GM19238 (cell line): ENCODE measurements at regions not wholly inside any gene's neighbourhood (a gene's known extent, or its start where the extent isn't known, plus 50 kb on each side); places are given as distances from the start of the nearest gene placed in this dataset.
A peak's percentile ranks its signal among the peaks of the same experiment; 100 is the strongest.

Experiments used
- DNase-seq: peaks from one replicate; pipeline ENCODE4 v3.0.0; 2011; ENCODE audit warnings: low spot score; ENCODE audit not compliant: insufficient read length

- no peak for DNase-seq
Observed at GRCh38 chr6:56864171-56864616, 90.7 kb upstream of the BEND6 start.

GRCh38 chr6:56863366-56863765 lies 91.5 kb upstream of the BEND6 start:
- DNase-seq, result no peak

DNA sequence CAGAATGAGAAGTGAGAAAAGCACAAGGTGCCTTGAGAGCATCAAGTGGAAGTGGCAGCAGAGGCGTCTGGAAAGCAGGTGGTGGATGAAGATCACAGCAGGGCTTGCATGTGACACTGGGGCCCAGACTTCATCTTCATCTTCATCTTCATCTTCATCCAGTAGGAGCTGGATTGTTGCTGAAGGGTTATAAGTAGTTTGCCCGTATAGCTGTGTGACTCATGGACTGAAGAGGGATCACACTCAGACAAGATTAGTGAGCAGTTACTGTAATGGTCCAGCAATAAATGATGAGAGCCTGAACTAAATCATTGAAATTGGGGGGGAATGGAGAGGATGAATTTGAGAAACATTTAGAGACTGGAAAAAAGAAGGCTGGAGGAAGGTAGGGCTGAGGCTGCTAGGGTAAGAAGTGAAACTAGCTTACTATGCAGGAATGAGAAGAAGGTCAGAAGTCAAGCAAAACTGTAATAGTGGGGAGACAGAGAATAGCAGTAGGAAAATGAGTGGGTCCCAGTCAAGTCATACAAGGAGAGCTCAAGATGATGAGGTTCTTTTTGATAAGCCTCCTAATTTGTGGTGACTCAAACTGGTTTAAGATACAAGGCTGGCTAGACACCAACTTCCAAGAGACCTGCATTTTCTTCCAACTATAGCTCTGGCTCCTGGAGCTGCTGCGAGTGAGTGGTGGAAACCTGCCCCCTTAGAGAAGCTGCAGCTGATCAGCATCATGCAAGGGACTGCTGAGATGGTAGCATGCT lies 92.3 kb upstream of the BEND6 start:
- no peak for DNase-seq

DNA sequence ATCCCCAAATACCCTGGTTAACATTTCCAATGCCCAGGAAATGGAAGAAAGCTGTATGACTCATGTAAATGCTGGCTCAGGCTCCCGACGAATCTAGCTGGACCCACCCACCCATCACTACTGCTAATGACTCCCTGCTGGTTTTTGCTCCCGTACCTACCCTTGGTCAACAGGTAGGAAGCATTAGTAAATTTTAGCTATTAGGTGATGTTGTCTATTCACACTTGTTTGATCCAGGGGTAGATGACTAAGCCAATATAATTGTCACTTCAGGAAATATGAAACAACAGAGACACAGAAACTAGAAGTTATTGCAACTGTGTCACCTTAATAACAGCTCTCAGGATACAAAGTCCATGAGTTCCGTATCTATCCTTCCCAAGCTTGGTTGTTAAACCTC lies 94.4 kb upstream of the BEND6 start:
- DNase-seq, result no peak

DNA sequence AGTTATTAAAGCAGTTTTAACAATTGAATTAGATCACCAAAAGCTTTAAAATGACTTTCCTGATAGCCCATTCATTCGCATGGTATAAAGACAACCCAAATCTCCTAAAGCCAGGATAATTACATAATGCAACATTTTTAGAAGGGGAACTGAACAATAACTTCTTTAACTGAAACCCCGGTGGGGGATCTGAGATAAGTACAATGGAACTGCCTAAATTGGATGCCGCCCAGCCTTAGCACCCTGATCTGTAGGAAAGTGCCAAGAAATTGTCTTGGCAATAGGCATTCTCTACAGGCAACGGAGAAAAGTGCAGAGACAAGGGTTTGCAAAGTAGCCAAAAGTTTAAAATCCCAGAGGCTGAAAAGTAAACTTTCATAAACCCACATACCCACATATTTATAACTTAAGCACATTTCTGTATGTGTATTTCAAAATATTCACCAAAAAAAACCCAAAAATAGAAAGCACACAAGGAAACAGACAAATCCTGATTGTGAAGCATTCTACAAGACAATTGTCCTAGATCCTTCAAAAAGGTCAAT lies 98.8 kb upstream of the BEND6 start:
- DNase-seq, result no peak

DNA sequence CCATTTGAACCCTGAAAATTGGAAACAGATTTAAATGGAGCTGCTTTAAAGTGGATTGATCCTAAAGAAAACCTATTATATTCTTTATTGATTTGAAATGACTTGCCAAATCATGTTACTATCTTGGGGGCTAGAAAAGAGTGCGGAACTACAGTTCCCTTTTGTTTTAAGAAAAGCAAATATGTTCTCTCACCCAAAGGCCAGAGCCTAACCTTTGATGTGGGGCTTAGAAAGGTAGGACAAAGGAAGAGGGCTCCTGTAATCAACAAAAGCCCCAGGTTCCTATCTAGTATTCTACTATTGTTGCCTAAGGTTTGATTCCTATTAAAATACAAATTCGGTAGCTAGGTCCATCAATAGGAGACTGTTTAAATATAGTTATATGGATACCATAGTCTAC lies 100.8 kb upstream of the BEND6 start:
- no peak for DNase-seq

GRCh38 chr6:56853541-56853940 lies 101.4 kb upstream of the BEND6 start:
- no peak for DNase-seq

- DNase-seq, result no peak
Observed at GRCh38 chr6:56852260-56853010, 102.5 kb upstream of the BEND6 start.

DNA sequence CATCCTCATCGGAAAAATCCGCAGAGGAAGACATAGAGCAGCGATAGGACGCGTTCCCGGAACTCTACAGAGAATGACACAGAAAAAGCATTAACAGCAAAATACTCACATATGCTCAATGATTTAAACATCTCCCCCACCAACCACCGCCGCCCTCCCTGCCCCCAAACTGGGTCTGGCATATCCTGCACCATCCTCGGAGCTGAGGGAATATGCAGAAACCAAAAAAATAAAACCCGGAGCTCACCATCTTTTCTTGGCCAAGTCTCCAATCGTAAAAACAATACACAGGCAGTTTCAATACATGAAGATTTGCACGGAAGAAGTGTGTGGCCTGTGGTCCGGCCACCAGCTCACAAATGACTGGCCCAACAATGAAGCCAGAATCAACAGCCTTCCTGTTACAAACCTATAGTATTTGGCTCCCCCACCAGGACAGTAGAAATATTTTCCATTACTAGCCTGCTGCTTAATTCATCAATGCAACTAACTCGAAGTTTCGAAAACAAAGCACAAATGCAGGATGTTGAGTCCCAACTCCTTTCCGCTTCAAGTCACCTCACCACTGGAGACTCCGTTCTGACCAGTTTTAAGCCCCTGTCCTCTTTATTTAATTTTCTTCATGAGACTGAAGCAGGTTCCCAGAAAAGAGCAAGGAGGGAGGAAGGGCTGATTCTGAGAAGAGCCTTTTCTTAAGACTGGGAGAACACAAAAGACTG lies 103.2 kb upstream of the BEND6 start:
- peak; percentile 29 for DNase-seq

- DNase-seq, result no peak
Observed at GRCh38 chr6:56851074-56851473, 103.8 kb upstream of the BEND6 start.

DNA sequence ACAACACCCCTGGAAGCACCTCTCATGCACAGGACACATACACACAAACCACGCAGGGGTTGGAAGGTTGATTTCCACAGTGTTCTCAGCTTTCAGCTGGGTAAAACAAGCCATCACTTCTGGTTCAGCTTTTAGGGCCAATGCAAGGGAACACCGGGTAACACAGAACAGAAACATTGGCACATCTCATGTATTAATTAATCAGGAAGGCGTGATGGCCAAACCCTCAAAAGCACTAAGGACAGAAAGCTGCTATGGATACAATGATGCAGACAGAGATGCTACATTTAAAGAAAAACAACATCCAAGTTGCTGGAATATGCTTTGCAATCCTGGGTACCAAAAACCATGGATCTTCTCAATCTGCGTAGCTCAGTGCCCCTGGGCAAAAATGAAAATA lies 104.3 kb upstream of the BEND6 start:
- no peak for DNase-seq

DNA sequence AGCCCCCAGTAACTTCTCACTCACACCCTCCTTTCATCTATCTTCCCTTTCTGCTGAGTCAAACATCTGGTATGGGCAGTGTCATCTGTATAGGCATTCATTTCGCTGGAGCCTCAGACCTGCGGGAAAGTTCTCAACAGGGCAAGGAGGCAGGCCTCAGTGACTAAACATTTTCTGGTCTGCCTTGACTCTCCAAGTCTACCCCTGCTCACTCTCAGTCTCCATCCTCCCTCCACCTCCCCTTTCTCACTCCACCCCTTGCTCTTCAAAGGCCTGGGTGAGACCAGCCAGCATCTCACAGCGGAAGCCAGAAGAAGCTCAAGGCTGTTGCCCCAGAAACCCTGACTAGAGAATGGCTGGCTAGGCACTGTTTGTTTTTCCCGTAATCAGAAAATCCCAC lies 105.0 kb upstream of the BEND6 start:
- no peak for DNase-seq

GRCh38 chr6:56848105-56848504 lies 106.8 kb upstream of the BEND6 start:
- DNase-seq, result no peak

DNA sequence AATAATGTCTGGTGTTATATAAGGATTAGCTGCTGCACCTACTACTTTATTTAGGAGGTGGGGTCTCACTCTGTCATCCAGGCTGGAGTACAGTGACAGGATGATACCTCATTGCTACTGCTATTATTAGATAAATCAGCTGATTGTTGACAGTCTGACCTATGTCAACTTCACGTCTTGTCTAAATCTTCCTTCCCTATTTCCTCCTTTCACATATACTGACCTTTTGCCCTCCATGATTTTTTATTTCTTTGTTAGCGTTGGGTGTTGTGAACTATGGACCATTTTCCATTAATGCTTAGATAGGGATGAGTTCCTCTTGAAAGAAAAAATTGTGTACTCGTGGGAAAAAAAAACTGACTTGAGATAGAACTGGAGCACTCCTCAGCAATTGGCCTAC lies 109.9 kb upstream of the BEND6 start:
- DNase-seq, result no peak

GRCh38 chr6:56843476-56844349 lies 111.2 kb upstream of the BEND6 start:
- DNase-seq, result peak; percentile 77

GRCh38 chr6:56842686-56843475 lies 112.0 kb upstream of the BEND6 start:
- peak; percentile 19 for DNase-seq

GRCh38 chr6:56841751-56842150 lies 113.2 kb upstream of the BEND6 start:
- DNase-seq, result no peak

DNA sequence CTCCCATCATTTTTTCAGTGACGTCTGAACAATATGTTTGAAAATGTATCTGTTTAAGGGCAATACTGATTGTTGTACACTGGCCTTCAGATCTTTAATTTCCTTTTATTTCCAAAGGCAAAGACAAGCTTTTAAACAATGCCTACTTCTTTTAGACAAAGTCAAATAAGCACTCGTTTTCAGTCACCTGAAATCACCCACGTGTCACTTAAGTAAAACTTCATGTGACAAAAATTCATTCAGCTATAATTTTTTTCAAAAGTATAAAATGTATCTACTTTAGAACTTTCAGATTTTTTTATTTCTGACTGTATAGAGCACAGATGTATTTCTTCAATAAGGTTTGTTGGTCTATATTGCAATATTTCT lies 113.5 kb upstream of the BEND6 start:
- no peak for DNase-seq

GRCh38 chr6:56840467-56841380 lies 114.2 kb upstream of the BEND6 start:
- no peak for DNase-seq
